CD14-positive monocyte (primary cell): ENCODE measurements at regions not wholly inside any gene's neighbourhood (a gene's known extent, or its start where the extent isn't known, plus 50 kb on each side); places are given as distances from the start of the nearest gene placed in this dataset.

Experiments
- DNase-seq, 3 donors: peaks; one replicate each; pipeline ENCODE4 v3.0.0-alpha.2; 2011 to 2022
- H2AFZ ChIP-seq: 2 replicates; pipeline ENCODE4 v1.6.0; 2012; ENCODE audit warnings: mild to moderate bottlenecking, low read depth, low read length, inconsistent platforms; ENCODE audit not compliant: insufficient read depth, poor library complexity, severe bottlenecking
- H3K27ac ChIP-seq, 2 donors: 1 replicate in 1 of 2; 2 replicates in 1 of 2; pipeline ENCODE4 v1.5.1; 2012 to 2013; ENCODE audit warnings: low read length in 2 of 2, control low read depth in 1 of 2, inconsistent platforms in 1 of 2, low read depth in 1 of 2, mild to moderate bottlenecking in 1 of 2
- H3K27me3 ChIP-seq, 2 donors: one replicate each; pipeline versions ENCODE4 v1.6.0 to v1.6.1; 2011 to 2013; ENCODE audit warnings: low read length in 2 of 2; ENCODE audit not compliant: control insufficient read depth in 2 of 2, insufficient read depth in 2 of 2
- H3K36me3 ChIP-seq, 2 donors: replicated peaks in 1 of 2; 1 replicate in 1 of 2; 2 replicates in 1 of 2; pipeline versions ENCODE4 v1.5.1 to v1.6.1; 2012 to 2013; ENCODE audit warnings: low read length in 2 of 2, control low read depth in 1 of 2, inconsistent platforms in 1 of 2, mild to moderate bottlenecking in 1 of 2; ENCODE audit not compliant: insufficient read depth in 2 of 2, control insufficient read depth in 1 of 2
- H3K4me1 ChIP-seq, 2 donors: 1 replicate in 1 of 2; 2 replicates in 1 of 2; pipeline versions ENCODE4 v1.5.1 to v1.6.1; 2012 to 2013; ENCODE audit warnings: low read length in 2 of 2, control low read depth in 1 of 2, inconsistent platforms in 1 of 2, mild to moderate bottlenecking in 1 of 2, moderate library complexity in 1 of 2; ENCODE audit not compliant: insufficient read depth in 2 of 2, control insufficient read depth in 1 of 2
- H3K4me2 ChIP-seq: replicated peaks from 2 replicates; pipeline ENCODE3; 2012; ENCODE audit warnings: low read length, moderate library complexity, mild to moderate bottlenecking; ENCODE audit not compliant: poor library complexity, severe bottlenecking; ENCODE audit errors: extremely low read depth
- H3K4me3 ChIP-seq, 3 experiments: fragments of 200-600 bp in 1 of 3; sonication (generic) in 1 of 3; replicated peaks in 1 of 3; 1 replicate in 2 of 3; 2 replicates in 1 of 3; pipeline ENCODE4 v1.5.1; 2011 to 2013; ENCODE audit warnings: low read length in 3 of 3, mild to moderate bottlenecking in 3 of 3, control low read depth in 2 of 3, low read depth in 2 of 3, inconsistent platforms in 1 of 3, moderate library complexity in 1 of 3
- H3K79me2 ChIP-seq: 2 replicates; pipeline ENCODE4 v1.6.0; 2012; ENCODE audit warnings: mild to moderate bottlenecking, control low read depth, inconsistent platforms, low read length, moderate library complexity; ENCODE audit not compliant: insufficient read depth
- H3K9ac ChIP-seq: 2 replicates; pipeline ENCODE4 v1.6.0; 2017; ENCODE audit warnings: low read length, mild to moderate bottlenecking; ENCODE audit not compliant: insufficient read depth, poor library complexity, severe bottlenecking
- H3K9me3 ChIP-seq, 2 donors: replicated peaks in 1 of 2; 1 replicate in 1 of 2; 2 replicates in 1 of 2; pipeline versions ENCODE4 v1.5.1 to v1.6.1; 2012 to 2013; ENCODE audit warnings: low read length in 2 of 2, control low read depth in 1 of 2; ENCODE audit not compliant: control insufficient read depth in 1 of 2, insufficient read depth in 1 of 2
- H4K20me1 ChIP-seq: 2 replicates; pipeline ENCODE4 v1.6.0; 2012; ENCODE audit warnings: mild to moderate bottlenecking, low read length, control low read depth, moderate library complexity; ENCODE audit not compliant: insufficient read depth
- H3K27ac Mint-ChIP-seq, 7 donors: one replicate each; pipeline ENCODE4 v1.8.0; 2020; ENCODE audit warnings: mild to moderate bottlenecking in 7 of 7, mixed read lengths in 7 of 7, moderate library complexity in 6 of 7, inconsistent platforms in 2 of 7
- H3K27me3 Mint-ChIP-seq, 3 donors: one replicate each; pipeline ENCODE4 v1.8.0; 2021 to 2022; ENCODE audit warnings: low read depth in 3 of 3, mild to moderate bottlenecking in 3 of 3, mixed read lengths in 3 of 3, moderate library complexity in 3 of 3, inconsistent platforms in 1 of 3
- H3K36me3 Mint-ChIP-seq, 2 donors: one replicate each; pipeline ENCODE4 v1.8.0; 2020; ENCODE audit warnings: mixed read lengths in 2 of 2, inconsistent platforms in 1 of 2, mild to moderate bottlenecking in 1 of 2
- H3K4me1 Mint-ChIP-seq: one replicate; pipeline ENCODE4 v1.8.0; 2020; ENCODE audit warnings: mild to moderate bottlenecking, mixed read lengths
- H3K4me3 Mint-ChIP-seq, 2 donors: one replicate each; pipeline ENCODE4 v1.8.0; 2020; ENCODE audit warnings: mild to moderate bottlenecking in 2 of 2, mixed read lengths in 2 of 2, moderate library complexity in 1 of 2
- H3K9me3 Mint-ChIP-seq, 7 donors: one replicate each; pipeline ENCODE4 v1.8.0; 2020 to 2022; ENCODE audit warnings: mixed read lengths in 7 of 7, mild to moderate bottlenecking in 6 of 7, moderate library complexity in 6 of 7, inconsistent platforms in 2 of 7
- WGBS: methylation state at CpG from one replicate; pipeline ENCODE4 v1.1.5; 2013; ENCODE audit warnings: missing lambda C conversion rate; ENCODE audit not compliant: insufficient coverage; 5-methylcytosine and 5-hydroxymethylcytosine counted together
- intact Hi-C, 2 donors: fragments of 100-400 bp; cut with micrococcal nuclease; formaldehyde crosslinking; loops; one replicate each; pipeline versions ENCODE4 v1.15.0 to v1.15.1; 2023
- TF ChIP-seq, protein P1 (sequence below): fragments of 200-600 bp; IDR thresholded peaks from one replicate; pipeline ENCODE4 v1.8.0; 2022; ENCODE audit warnings: antibody characterized with exemption, mild to moderate bottlenecking

DNA sequence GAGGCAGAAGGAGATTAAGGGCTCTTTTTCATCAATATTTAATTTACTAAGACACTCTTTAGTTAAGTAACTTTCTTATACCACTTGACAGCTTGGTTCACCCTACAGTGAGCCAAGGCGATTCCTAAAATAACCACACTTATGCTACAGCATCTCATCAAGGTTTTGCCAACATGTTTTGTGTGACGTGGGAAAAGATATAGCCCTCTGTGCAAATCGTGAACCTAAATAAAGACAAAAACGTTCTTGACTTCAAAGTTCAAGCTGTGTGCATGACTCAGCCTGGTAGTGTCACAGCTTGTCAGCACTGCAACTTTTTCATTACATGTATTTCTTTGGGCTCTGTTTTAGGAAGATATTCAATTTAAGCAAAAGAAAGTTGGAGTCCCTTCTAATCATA is 297.0 kb upstream of the EPHA3 start:
- Mint-ChIP-seq H3K36me3 (no peaks in the 10 kb centered on the region), H3K27me3 (no peaks in the 10 kb centered on the region), H3K4me3 (no peak overlapping the region), H3K9me3 (peaks cover 0 to 2% (median 0%) of the 10 kb centered on the region in 7 donors), H3K27ac (no peak overlapping the region), H3K4me1 (no peaks in the 10 kb centered on the region)
- Histone ChIP-seq H3K27me3 (no peaks in the 10 kb centered on the region), H2AFZ (no peak overlapping the region), H3K4me1 (no peaks in the 10 kb centered on the region), H3K4me3 (no peak overlapping the region), H3K9me3 (no peaks in the 10 kb centered on the region), H3K9ac (no peak overlapping the region), H3K79me2 (no peaks in the 10 kb centered on the region), H3K27ac (no peak overlapping the region), H3K36me3 (no peaks in the 10 kb centered on the region), H3K4me2 (no peak overlapping the region), H4K20me1 (no peaks in the 10 kb centered on the region)
- no peak for DNase-seq
- intact Hi-C loops: no loop called here
- WGBS: 80% methylated on average over 3 of the region's 4 CpGs
- TF ChIP-seq, protein P1, sequence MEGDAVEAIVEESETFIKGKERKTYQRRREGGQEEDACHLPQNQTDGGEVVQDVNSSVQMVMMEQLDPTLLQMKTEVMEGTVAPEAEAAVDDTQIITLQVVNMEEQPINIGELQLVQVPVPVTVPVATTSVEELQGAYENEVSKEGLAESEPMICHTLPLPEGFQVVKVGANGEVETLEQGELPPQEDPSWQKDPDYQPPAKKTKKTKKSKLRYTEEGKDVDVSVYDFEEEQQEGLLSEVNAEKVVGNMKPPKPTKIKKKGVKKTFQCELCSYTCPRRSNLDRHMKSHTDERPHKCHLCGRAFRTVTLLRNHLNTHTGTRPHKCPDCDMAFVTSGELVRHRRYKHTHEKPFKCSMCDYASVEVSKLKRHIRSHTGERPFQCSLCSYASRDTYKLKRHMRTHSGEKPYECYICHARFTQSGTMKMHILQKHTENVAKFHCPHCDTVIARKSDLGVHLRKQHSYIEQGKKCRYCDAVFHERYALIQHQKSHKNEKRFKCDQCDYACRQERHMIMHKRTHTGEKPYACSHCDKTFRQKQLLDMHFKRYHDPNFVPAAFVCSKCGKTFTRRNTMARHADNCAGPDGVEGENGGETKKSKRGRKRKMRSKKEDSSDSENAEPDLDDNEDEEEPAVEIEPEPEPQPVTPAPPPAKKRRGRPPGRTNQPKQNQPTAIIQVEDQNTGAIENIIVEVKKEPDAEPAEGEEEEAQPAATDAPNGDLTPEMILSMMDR: no peak

DNA sequence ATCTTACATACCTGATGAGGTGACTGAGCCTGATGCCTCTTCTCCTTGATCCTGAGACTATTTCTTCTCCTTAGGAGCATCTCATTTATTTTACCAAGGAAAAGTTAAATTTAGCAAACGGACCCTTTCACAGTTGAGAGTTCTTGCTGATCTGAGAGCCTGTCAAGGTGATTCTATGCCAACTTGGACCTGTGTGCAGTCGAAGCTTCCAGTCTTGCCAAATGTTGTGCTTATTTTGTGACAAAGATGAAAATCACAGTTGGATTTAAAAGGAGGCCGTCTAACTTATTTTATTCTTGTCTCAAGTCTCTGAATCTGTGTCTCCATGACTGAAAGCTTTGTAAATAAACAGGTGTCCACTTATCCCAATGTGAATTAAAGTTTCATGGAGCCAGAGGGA is 296.3 kb upstream of the EPHA3 start:
- no peaks in the 10 kb centered on the region for H3K4me1 ChIP-seq
- no peak overlapping the region for H3K4me3 ChIP-seq
- H2AFZ ChIP-seq: no peak overlapping the region
- Mint-ChIP-seq H3K27ac (no peak overlapping the region), H3K9me3 (peaks cover 0 to 2% (median 0%) of the 10 kb centered on the region in 7 donors), H3K4me1 (no peaks in the 10 kb centered on the region), H3K27me3 (no peaks in the 10 kb centered on the region), H3K4me3 (no peak overlapping the region), H3K36me3 (no peaks in the 10 kb centered on the region)
- no peaks in the 10 kb centered on the region for H4K20me1 ChIP-seq
- H3K27ac ChIP-seq: no peak overlapping the region
- WGBS: 92% methylated on average over 2 of the region's 3 CpGs
- intact Hi-C loops: no loop called here
- H3K79me2 ChIP-seq: no peaks in the 10 kb centered on the region
- TF ChIP-seq, protein P1: no peak
- H3K27me3 ChIP-seq: no peaks in the 10 kb centered on the region
- H3K4me2 ChIP-seq: no peak overlapping the region
- no peaks in the 10 kb centered on the region for H3K9me3 ChIP-seq
- no peaks in the 10 kb centered on the region for H3K36me3 ChIP-seq
- DNase-seq: no peak
- H3K9ac ChIP-seq: no peak overlapping the region
